D341Med (cell line): ENCODE measurements at regions not wholly inside any gene's neighbourhood (a gene's known extent, or its start where the extent isn't known, plus 50 kb on each side); places are given as distances from the start of the nearest gene placed in this dataset.
"Not testable (repeated sequence)": the region's sequence is repeated elsewhere in the genome, so short reads cannot be mapped to it uniquely, and the experiment has no call there.

ENCODE experiments used
- DNase-seq: peaks from one replicate; pipeline ENCODE4 v3.0.0; 2012; ENCODE audit warnings: low spot score

DNA sequence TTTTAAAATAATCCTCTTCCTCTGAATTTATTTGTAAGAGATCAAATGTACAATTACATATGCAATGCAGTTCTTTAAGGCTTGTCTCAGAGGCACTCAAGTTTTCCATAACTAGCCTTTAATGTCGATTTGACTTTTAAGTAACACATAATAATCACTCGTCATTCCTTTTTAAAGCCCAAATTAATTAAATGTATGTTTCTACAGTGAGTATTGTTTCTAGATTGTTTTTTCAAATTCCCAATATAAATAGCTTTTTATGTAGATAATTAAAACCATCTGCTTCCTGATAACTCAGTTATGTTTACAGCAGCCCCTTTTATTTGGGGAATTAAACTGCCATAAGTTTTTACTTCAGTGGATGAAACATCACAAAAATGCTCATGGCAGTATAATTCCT, 185.1 kb downstream of the ETNK1 start:
- no peak for DNase-seq

DNA sequence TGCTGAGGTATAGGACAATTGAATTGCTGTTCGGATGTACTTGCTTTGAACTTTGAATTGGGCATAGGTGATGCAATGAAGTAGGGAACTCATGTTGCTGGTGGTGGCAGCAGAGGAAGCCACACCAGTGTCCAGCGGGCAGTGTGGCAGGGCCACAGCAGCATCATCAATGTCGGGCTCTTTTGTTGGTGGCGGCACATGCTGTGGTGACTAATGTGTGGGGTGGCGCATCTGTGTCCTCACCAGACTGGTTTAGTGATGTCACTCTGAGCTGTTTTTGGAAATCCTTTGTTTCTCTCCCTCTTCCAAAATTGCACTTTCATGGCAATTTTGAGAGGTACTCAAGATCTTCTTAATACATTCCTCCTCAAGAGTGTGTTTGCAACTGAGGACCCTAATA, 187.6 kb downstream of the ETNK1 start:
- no peak for DNase-seq

DNA sequence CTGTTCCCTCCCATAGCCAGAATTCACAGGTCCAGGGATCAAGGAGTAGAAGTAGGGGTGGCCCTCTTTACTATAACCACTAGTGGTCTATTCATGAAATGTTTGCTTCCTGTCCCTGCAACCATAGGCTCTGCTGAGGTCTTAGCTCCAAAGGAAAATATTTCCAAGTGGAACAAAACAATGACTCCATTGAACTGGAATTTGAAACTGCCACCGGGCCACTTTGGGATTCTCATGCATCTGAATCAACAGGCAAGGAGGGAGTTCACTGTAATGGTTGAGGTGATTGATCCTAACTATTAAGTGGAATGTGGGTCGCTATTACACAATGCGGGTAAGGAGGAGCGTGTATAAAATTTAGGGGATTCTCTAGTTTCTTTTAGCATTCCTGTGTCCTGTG, 197.0 kb downstream of the ETNK1 start:
- DNase-seq, result no peak

DNA sequence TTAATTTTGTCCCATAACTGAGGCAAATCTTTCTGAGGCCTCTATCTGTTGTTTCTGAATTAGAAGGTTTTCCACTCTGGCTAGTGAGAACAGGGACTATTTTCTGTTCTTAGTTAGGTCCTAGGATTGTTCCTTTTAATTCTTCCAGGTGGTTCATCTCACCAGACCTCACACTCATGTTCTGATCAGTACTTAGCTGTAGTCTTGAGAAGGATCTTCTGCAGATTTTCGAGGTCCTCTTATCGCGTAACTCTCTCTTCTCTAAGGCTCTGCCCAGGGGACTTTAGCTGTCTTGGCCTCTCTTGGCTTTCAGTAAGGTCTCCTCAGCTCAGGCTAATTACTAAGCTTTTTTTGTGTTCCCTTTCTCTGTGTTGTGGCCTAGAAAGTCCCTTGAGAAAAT, 201.1 kb downstream of the ETNK1 start:
- no peak for DNase-seq

DNA sequence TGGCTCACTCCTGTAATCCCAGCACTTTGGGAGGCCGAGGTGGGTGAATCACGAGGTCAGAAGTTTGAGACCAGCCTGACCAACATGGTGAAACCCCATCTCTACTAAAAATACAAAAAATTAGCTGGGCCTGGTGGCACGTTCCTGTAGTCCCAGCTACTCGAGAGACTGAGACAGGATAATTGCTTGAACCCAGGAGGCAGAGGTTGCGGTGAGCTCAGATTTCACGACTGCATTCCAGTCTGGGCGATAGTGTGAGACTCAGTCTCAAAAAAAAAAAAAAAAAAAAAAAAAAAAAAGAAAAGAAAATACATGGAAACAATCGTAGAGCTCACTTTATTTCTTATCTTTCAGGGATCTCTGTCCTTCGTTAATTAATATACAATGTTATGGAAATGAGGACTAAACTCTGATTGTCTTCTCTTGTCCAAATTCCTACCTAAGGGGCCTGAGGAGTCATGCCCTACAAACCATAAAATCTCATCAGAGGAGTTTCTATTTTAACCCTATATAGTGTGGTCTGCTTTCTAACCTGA, 201.5 kb downstream of the ETNK1 start:
- DNase-seq, result not testable (repeated sequence)

DNA sequence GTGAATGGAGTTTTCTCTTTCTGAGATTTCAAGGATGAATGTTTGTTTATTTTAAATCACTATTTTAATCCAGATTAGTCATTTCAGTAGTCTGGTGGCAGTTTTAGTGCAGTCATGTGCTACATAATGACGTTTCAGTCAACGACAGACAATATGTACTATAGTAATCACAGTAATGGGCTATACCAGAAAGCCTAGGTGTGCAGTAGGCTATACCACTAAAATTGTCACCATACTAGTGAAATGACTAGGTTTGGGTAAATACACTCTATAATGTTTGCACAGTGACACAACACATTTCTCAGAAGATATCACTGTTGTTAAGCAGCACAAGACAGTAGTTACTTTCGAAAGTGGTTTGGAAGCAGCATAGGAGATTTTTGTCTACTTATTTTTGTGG, 203.1 kb downstream of the ETNK1 start:
- no peak for DNase-seq

DNA sequence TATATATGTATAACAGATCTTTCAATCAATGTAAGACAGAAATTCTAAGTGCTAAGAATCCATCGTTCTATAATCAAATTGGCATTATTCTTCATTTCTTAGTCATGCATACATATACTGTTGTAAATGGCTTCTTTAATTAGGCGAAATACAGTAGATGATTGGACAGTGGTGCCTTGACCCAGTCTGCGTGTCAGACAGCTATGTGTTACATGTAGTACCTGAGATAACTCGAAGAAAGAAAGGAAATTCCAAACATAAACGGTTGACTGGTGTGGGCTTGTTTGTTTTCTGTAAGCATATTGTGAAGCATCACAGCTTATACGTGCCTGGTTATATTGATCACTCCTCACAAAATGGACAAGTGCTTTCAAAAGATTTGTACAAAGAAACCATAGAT, 210.5 kb downstream of the ETNK1 start:
- no peak for DNase-seq

DNA sequence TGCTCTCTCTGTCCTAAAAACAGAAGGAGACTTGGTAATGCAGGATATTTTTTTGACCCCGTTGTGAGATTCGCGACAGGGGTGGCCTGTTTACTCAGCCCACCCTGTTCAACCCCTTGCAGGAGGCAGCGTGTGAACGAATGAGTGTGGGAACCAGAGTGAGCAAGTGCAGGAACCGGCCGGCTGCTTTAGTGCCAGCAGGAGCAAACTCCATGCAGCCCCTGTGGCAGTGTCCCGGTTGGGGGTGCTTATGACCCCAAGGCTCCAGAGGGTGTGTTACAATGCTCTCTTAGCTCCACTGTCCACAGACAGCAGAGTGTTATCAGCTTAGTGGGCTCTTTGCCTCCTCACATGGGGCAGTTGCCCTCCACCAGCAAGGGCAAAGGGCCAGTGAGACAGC, 225.2 kb downstream of the ETNK1 start:
- DNase-seq, result no peak

DNA sequence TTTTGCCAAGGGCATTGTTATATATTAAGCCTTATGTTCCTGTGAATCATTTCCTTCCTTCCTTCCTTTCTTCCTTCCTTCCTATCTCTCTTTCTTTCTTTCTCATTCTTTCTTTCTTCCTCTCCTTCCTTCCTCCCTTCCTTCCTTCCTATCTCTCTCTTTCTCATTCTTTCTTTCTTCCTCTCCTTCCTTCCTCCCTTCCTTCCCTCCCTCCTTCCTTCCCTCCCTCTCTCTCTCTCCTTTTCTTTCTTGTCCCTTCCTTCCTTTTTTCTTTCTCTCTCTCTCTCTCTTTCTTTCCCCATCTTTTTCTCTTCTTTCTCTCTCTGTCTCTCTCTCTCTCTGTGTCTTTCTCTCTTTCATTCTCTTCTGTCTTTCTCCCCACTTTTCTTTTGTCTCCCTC, 226.6 kb downstream of the ETNK1 start:
- DNase-seq, result no peak

DNA sequence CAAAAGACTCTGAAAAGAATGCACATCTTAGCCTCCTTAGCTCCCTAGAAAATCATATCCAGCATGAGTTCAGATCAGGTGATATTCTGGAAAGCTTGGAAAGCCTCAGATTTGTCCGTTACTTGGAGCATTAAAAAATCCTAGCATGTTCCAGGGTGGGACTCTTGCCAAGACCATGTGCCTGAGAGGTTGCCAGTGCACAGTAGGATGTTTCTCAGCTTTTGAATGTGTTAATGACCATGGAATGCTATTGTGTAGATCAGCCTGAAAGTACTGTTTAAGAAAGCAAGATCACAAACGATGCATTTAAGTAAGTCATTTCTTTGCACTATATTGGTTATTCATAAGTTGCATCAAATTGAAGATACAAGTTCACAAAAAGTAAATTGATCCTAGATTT, 230.5 kb downstream of the ETNK1 start:
- no peak for DNase-seq

DNA sequence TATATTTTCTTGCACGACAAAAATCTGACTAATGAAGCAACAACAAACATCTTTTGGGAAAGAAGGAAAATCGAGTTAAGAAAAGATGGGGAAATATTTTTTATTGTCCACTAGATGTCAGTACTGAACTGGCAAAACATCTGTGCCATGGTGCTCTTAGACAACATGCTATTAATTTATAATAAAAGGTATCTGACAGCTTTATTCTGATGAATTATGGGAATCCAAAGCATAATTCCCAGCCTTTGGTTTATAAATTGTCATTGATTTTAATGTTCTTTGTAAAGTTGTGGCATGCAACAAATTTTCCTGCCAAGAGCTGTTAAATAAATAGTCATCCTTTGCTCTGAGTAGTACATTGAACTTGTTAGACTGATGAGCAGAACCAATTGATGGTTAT, 231.2 kb downstream of the ETNK1 start:
- peak; percentile 43 for DNase-seq

DNA sequence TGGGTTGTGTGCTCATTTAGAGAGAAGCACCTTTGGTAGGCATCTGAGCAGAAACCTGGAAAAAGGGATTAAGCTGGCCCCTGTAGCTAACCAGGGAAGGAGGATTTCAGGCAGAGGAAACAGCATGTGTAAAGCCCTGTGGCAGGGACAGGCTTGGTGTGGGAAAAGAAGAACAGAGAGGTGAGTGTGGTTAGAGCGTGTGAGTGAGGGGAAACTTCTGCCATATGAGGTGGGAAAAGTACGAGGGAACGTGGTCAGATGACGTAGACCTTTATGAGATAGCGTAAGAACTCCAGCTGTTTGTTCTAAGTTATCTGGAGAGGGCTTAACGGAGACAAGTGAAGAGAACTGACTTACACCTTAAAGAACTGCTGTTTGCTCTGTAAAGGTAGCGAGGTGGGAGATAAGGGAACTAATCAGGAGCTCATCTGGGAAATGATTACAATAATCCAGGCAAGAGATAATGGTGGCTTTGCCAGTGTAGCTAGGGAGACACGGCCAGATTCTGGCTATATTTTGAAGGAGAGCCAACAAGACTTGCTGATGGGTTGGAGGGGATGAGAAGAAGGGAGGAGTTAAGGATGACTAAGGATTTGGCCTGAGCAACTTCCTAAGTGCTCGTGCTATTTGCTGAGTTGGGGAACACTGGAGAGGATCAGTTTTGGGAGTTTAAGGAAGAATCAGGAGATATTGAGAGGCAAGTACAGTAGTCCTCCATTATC, 234.0 kb downstream of the ETNK1 start:
- DNase-seq, result no peak

DNA sequence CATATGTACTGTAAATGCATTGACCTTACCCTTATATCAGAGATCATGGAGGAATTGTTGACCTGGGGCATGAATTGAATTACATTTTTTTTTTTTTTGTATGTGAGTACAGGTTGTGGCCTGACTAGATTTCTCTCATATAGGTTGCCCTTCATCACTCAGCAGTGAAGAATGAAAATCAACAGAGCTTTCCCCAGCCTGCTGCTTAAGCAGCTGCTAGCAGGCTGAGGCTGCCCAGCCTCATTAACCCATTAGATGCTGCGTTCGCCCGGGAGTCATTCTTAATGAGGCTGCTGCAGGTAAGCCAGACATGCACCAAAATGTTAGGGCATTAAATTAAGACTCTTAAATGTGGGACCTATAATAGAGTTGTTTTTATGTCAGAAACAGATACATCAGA, 236.0 kb downstream of the ETNK1 start:
- DNase-seq, result no peak

DNA sequence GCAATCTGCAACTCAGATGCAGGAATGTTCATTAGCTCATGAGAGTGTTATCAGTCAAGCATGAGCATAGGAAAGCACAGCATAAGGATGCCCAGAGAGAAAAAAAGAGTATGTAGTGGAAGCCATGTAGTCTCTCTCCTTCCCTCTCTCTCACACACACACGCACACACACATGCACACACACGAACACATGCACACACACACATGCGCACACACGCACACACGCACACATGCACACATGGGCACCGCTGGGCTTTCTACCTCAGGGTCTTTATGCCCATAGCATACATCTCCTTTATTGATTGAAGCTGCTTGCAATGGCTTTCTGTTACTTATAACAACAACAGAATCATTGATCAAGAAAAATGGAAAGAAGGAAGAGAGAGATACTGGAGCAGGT, 240.9 kb downstream of the ETNK1 start:
- no peak for DNase-seq

DNA sequence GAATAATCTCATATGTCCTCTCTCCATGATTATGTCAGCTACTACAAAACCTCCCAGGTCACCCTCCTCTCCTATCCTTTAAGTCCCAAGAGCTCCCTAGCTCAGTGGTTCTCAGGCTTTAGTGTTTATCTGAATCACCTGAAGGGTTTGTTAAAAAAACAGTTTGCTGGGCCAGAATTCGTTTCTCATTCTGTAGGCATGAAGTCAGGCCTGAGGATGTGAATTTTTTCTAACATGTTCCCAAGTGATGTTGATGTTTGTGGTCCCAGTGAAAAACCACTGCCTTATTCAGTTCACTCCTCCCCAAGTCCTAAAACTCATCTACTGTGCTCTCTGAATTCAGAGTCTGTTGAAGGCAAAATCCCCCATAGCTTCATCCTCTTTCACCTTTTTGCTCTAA, 241.4 kb downstream of the ETNK1 start:
- DNase-seq, result no peak

DNA sequence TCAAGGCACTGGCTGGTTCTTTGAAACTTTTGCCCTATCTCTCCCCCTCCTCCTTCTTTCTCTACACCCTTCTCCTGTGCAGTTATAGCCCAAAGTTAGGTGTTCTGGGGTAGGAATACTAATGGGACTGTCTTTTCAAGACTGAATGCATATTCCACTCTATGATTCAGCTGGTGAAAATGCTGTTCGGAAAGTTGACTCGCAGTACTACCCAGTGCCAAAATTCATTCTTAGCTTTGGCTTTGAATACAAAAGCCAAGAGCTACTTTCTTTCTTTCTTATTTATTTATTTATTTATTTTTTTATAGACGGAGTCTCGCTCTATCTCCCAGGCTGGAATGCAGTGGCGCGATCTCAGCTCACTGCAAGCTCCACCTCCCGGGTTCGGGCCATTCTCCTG, 249.2 kb downstream of the ETNK1 start:
- no peak for DNase-seq

DNA sequence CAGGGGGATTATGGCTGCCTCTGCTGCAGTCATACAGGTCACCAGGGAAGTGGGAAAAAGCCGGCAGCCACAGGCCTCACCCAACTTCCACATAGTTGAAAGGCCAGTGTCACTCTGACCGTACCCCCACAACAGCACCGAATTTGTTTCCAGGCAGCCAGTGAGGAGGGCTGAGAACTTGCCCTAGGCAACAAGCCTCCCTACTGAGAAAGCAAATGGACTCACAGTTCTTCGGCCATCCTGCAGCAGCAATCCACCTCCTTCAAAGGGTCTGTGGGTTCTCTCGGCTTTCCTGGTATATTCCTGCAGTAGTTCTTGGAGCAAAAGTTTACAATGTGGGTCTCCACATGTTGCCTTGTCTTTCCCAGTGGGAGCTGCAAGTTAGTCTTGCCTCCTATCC, 251.3 kb downstream of the ETNK1 start:
- DNase-seq, result no peak

DNA sequence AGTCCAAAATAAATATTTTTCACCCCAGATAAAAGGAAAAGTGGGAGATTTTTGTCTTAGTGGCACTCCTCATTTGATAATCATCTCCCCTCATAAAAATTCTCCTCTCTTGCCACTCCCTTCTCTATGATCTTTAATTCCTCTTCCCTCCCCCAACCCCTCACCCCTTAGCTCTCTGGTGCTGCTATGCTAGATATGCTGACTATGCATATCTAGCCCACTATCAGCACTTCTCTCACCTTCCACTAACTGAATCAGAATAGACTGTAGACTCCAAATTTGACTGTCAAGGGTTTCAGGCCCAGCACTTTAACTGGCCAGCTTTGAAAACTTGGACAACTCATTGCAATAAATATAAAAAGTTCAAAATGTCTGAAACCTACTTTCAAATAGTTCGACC, 254.2 kb downstream of the ETNK1 start:
- DNase-seq, result no peak

DNA sequence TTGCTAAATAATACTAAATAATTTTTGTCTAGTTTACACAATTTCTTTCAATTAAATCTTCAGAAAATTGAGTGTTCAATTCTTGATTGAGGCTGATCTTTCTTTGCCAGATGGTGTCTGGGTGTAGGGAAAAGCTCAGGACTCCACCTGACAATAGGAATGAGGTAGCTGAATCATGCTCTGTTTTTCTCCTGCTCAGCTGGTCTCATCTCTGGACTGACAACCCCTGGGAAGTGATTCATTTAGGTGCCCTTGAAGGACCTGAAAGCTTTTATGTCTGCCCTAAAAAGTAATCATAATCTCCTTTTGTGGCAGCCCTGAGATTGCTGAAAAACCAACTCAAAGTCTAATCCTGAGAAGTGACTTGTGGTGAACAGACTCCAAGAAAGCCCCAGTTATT, 255.4 kb downstream of the ETNK1 start:
- DNase-seq, result no peak

DNA sequence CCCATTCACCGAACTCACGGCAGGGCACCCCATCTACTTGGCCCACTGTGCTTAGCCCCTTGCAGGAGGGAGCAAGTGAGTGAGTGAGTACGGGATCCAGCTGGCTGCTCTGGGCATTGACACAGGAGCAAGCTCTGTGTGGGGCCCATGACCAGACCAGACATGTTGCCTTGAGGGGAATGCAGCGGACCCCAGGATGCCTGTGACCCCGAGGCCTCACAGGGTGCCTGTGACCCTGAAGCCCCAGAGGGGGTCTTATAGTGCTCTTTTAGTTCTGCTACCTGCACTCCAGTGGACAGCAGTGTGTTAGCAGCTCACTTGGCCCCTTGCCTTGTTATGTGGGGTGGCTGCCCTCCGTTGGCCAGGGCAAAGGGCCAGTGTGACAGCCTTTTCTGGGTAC, 255.8 kb downstream of the ETNK1 start:
- no peak for DNase-seq

DNA sequence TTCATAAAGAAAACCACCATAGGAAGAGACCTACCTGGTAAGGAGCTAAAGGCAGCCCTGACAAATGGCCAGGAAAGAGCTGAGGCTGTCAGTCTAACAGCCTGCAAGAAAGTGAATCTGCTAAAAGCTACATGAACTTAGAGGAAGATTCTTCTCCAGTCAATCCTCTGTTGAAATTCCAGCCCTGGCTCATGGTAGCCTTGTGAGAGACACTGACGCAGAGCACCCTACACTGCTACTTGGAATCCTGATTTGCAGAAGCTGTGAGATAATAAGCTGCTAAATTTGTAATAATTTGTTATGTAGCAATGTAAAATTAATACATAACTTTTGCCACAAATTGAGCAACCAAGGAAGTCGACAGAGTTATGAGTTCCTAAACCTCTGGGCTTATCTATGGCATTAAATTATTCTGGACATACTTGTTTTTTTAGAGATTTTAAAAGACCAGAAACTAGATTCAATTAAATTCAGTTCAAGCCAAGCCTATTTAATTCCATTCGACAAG, 257.0 kb downstream of the ETNK1 start:
- no peak for DNase-seq

DNA sequence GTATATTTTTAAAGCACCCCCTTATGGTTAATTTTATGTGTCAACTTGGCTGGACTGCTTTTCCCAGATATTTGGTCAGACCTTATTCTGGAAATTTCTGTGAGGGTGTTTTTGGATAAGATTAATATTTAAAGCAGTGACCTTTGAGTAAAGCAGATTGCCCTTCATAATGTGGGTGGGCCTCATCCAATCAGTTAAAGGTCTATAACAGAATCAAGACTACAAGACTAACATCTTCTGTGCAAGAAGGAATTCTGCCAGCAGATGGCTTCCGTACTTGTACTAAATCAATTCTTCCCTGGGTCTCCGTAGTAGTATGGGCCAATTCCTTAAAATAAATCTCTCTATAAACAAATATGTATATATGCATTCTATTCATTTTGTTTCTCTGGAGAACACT, 257.6 kb downstream of the ETNK1 start:
- no peak for DNase-seq

DNA sequence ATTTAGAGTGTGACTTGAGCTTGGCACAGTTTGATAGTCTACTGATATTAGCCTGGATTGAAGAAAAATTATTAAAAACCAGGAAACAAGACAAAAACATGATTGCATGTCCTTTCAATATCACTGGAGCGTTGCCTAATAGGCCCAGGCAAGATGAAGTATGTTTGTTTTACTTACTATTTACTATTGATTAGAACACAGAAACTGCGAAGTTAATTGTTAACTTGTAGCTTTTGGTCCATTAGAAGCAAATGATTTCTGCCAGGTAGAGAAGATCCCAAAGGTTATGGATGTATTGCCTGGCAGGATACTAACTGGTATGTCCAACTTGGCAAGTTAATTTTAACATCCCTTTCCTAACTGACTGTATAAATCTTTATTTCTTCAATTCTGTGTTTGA, 268.9 kb downstream of the ETNK1 start:
- DNase-seq, result no peak

DNA sequence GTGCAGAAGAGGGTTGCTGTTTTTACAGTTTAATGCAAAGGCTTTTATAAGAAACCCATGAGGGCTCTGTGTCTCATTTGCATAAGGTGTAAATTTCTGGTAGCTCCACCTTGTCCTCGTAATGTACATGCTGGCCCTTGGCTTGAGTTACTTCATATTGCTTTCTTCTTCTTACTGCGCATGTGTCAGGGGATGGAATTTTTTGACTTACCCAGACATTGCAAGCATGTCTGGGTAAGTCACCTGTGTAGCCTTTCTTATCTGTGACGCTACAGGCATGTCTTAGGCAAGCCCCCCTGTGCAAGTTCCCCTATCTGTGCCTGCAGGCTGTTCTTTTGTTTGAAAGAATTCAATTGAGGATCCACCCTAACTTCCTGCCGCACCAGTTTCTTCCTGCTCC, 274.2 kb downstream of the ETNK1 start:
- no peak for DNase-seq
